DOHH2 (cell line): ENCODE measurements at regions not wholly inside any gene's neighbourhood (a gene's known extent, or its start where the extent isn't known, plus 50 kb on each side); places are given as distances from the start of the nearest gene placed in this dataset.

Experiments used
- EZH2phosphoT487 ChIP-seq: fragments of 200-600 bp; sonication (generic); IDR thresholded peaks from 2 replicates; pipeline ENCODE4 v1.6.1; 2017; ENCODE audit warnings: borderline replicate concordance, mild to moderate bottlenecking, antibody characterized with exemption, low read length, moderate library complexity, mixed read lengths
- TF ChIP-seq, protein P1 (sequence below): fragments of 200-600 bp; sonication (generic); IDR thresholded peaks from one replicate; pipeline ENCODE4 v1.5.1; 2014; ENCODE audit warnings: antibody characterized with exemption, mild to moderate bottlenecking, low read depth, low read length; ENCODE audit not compliant: poor library complexity, severe bottlenecking

DNA sequence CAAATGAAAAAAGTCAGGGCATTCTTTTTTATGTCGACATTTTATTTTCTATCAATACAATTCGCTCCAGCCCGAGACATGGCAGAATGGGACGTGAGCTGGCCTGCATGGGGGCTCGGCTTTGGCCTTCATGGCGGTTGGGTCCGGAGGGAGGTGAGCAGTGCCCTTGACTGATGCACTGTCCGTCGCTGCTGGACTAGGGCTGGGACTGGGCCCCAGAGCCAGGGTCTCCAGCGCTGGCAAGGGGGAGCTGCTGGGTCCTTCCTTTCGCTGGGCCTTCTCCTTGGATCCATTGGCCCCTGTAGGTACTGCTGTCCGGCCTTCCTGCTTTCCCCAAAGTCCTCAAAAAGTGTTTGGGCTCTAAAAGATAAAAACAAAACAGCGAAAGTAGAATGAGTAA, 124.6 kb downstream of the EDN3 start:
- TF ChIP-seq, protein P1, sequence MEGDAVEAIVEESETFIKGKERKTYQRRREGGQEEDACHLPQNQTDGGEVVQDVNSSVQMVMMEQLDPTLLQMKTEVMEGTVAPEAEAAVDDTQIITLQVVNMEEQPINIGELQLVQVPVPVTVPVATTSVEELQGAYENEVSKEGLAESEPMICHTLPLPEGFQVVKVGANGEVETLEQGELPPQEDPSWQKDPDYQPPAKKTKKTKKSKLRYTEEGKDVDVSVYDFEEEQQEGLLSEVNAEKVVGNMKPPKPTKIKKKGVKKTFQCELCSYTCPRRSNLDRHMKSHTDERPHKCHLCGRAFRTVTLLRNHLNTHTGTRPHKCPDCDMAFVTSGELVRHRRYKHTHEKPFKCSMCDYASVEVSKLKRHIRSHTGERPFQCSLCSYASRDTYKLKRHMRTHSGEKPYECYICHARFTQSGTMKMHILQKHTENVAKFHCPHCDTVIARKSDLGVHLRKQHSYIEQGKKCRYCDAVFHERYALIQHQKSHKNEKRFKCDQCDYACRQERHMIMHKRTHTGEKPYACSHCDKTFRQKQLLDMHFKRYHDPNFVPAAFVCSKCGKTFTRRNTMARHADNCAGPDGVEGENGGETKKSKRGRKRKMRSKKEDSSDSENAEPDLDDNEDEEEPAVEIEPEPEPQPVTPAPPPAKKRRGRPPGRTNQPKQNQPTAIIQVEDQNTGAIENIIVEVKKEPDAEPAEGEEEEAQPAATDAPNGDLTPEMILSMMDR: no peak
- no peak for TF ChIP-seq EZH2phosphoT487
